GM10266 (cell line): ENCODE measurements at regions not wholly inside any gene's neighbourhood (a gene's known extent, or its start where the extent isn't known, plus 50 kb on each side); places are given as distances from the start of the nearest gene placed in this dataset.

ENCODE experiments used
- DNase-seq: peaks from one replicate; pipeline ENCODE4 v3.0.0; 2012; ENCODE audit errors: extremely low spot score
- CTCF ChIP-seq: IDR thresholded peaks from 2 replicates; pipeline ENCODE4 v1.5.1; 2012; ENCODE audit warnings: mild to moderate bottlenecking, low read depth; ENCODE audit not compliant: control insufficient read depth, insufficient read depth; ENCODE audit errors: missing control alignments

- DNase-seq, result no peak
- TF ChIP-seq CTCF, result no peak
Measured at GRCh38 chr3:163306405-163306804, 1771.9 kb downstream of the SI start.

GRCh38 chr3:163273694-163274093 is 1777.1 kb downstream of the OTOL1 start:
- no peak for TF ChIP-seq CTCF
- no peak for DNase-seq

GRCh38 chr3:163266731-163267130 is 1770.1 kb downstream of the OTOL1 start:
- no peak for TF ChIP-seq CTCF

GRCh38 chr3:163261618-163262017 is 1765.0 kb downstream of the OTOL1 start:
- TF ChIP-seq CTCF, result no peak
- no peak for DNase-seq

More at GRCh38 chr3:163266731-163267130, 1770.1 kb downstream of the OTOL1 start:
- no peak for DNase-seq

- no peak for DNase-seq
- TF ChIP-seq CTCF, result no peak
Measured at GRCh38 chr3:163261056-163261455, 1764.4 kb downstream of the OTOL1 start.

GRCh38 chr3:163218336-163218735 is 1721.7 kb downstream of the OTOL1 start:
- DNase-seq, result no peak
- no peak for TF ChIP-seq CTCF

GRCh38 chr3:163213838-163214237 is 1717.2 kb downstream of the OTOL1 start:
- no peak for TF ChIP-seq CTCF
- no peak for DNase-seq
